NB4 (cell line): ENCODE measurements at regions not wholly inside any gene's neighbourhood (a gene's known extent, or its start where the extent isn't known, plus 50 kb on each side); places are given as distances from the start of the nearest gene placed in this dataset.
"Not testable (repeated sequence)": the region's sequence is repeated elsewhere in the genome, so short reads cannot be mapped to it uniquely, and the experiment has no call there.

ENCODE experiments used
- DNase-seq: peaks from one replicate; pipeline ENCODE4 v3.0.0; 2010; ENCODE audit warnings: low read depth
- H3K4me3 ChIP-seq: one replicate; pipeline ENCODE4 v1.5.1; 2011; ENCODE audit warnings: mild to moderate bottlenecking, low read depth, low read length, moderate library complexity
- CTCF ChIP-seq: IDR thresholded peaks from one replicate; pipeline ENCODE4 v1.5.1; 2012; ENCODE audit warnings: low read depth, low read length
- MAX ChIP-seq: IDR thresholded peaks from 2 replicates; pipeline ENCODE4 v1.6.1; 2011; ENCODE audit warnings: low read depth, low read length
- MYC ChIP-seq: IDR thresholded peaks from 2 replicates; pipeline ENCODE4 v1.6.1; 2011; ENCODE audit warnings: low read depth, low read length
- POLR2A ChIP-seq: IDR thresholded peaks from 2 replicates; pipeline ENCODE4 v1.6.1; 2011; ENCODE audit warnings: mild to moderate bottlenecking; ENCODE audit not compliant: insufficient read length; ENCODE audit errors: extremely low read depth

- DNase-seq: no peak
- H3K4me3 ChIP-seq: no peak overlapping the region
- TF ChIP-seq POLR2A (no peak), CTCF (no peak), MYC (no peak), MAX (no peak)
Measured at GRCh38 chr6:11851387-11851786, 72.8 kb upstream of the ADTRP start.

- DNase-seq: no peak
- H3K4me3 ChIP-seq: no peak overlapping the region
- TF ChIP-seq CTCF: no peak
- no peak for TF ChIP-seq POLR2A
- TF ChIP-seq MYC: no peak
Measured at GRCh38 chr6:11848852-11849731, 70.5 kb upstream of the ADTRP start.

- H3K4me3 ChIP-seq: no peak overlapping the region
- TF ChIP-seq POLR2A (no peak), CTCF (no peak), MYC (no peak)
- DNase-seq: no peak
Measured at GRCh38 chr6:11848346-11848651, 69.7 kb upstream of the ADTRP start.

GRCh38 chr6:11847515-11848345, 69.1 kb upstream of the ADTRP start:
- TF ChIP-seq MYC: no peak
- TF ChIP-seq CTCF: no peak
- no peak for TF ChIP-seq MAX
- TF ChIP-seq POLR2A: no peak
- no peak overlapping the region for H3K4me3 ChIP-seq
- no peak for DNase-seq

- DNase-seq, H3K4me3 ChIP-seq: not testable (repeated sequence)
Measured at GRCh38 chr6:11847068-11847467, 68.5 kb upstream of the ADTRP start.

- no peak for TF ChIP-seq POLR2A
- no peak for TF ChIP-seq MYC
- TF ChIP-seq CTCF: no peak
- TF ChIP-seq MAX: no peak
- no peak overlapping the region for H3K4me3 ChIP-seq
- DNase-seq: no peak
Measured at GRCh38 chr6:11845664-11846577, 67.3 kb upstream of the ADTRP start.

- DNase-seq, H3K4me3 ChIP-seq: not testable (repeated sequence)
Measured at GRCh38 chr6:11842795-11843194, 64.2 kb upstream of the ADTRP start.
